DOHH2 (cell line): ENCODE measurements at regions not wholly inside any gene's neighbourhood (a gene's known extent, or its start where the extent isn't known, plus 50 kb on each side); places are given as distances from the start of the nearest gene placed in this dataset.

Experiments
- H3F3A ChIP-seq: fragments of 200-600 bp; sonication (generic), shearing (Covaris generic); 2 replicates; pipeline ENCODE4 v1.6.0; 2016; ENCODE audit warnings: antibody characterized with exemption, mild to moderate bottlenecking; ENCODE audit not compliant: control insufficient read depth, insufficient read depth
- H3K27ac ChIP-seq: fragments of 200-600 bp; sonication (generic); 2 replicates; pipeline ENCODE4 v1.5.1; 2014; ENCODE audit warnings: low read depth, mild to moderate bottlenecking, low read length, moderate library complexity
- H3K27me3 ChIP-seq: fragments of 200-600 bp; sonication (generic); 2 replicates; pipeline ENCODE4 v1.6.1; 2014; ENCODE audit warnings: mild to moderate bottlenecking, low read length, mixed read lengths; ENCODE audit not compliant: control insufficient read depth
- H3K36me3 ChIP-seq: fragments of 200-600 bp; sonication (generic); 2 replicates; pipeline ENCODE4 v1.6.1; 2014; ENCODE audit warnings: mild to moderate bottlenecking, low read length, moderate library complexity, mixed read lengths; ENCODE audit not compliant: control insufficient read depth
- H3K4me1 ChIP-seq: fragments of 200-600 bp; sonication (generic); 2 replicates; pipeline ENCODE4 v1.6.1; 2014; ENCODE audit warnings: mild to moderate bottlenecking, low read length, mixed read lengths; ENCODE audit not compliant: control insufficient read depth
- H3K4me2 ChIP-seq: fragments of 200-600 bp; sonication (generic); 2 replicates; pipeline ENCODE4 v1.6.0; 2014; ENCODE audit warnings: mild to moderate bottlenecking, low read length, moderate library complexity
- H3K4me3 ChIP-seq: fragments of 200-600 bp; sonication (generic); 2 replicates; pipeline ENCODE4 v1.5.1; 2014; ENCODE audit warnings: mild to moderate bottlenecking, low read length, mixed read lengths
- H3K79me2 ChIP-seq: fragments of 200-600 bp; sonication (generic); 2 replicates; pipeline ENCODE4 v1.6.1; 2014; ENCODE audit warnings: mild to moderate bottlenecking, low read length, mixed read lengths; ENCODE audit not compliant: control insufficient read depth
- H3K9me2 ChIP-seq: fragments of 200-600 bp; sonication (generic); replicated peaks from 2 replicates; pipeline ENCODE4 v1.6.1; 2014; ENCODE audit warnings: mild to moderate bottlenecking, low read length, mixed read lengths; ENCODE audit not compliant: control insufficient read depth
- H3K9me3 ChIP-seq: fragments of 200-600 bp; sonication (generic); 2 replicates; pipeline ENCODE4 v1.6.1; 2014; ENCODE audit warnings: antibody characterized with exemption, low read length, mixed read lengths; ENCODE audit not compliant: control insufficient read depth, insufficient read depth
- H4K20me1 ChIP-seq: fragments of 200-600 bp; sonication (generic); 2 replicates; pipeline ENCODE4 v1.6.0; 2014; ENCODE audit warnings: low read depth, mild to moderate bottlenecking, antibody characterized with exemption, low read length, moderate library complexity; ENCODE audit not compliant: control insufficient read depth, insufficient read depth
- EZH2phosphoT487 ChIP-seq: fragments of 200-600 bp; sonication (generic); IDR thresholded peaks from 2 replicates; pipeline ENCODE4 v1.6.1; 2017; ENCODE audit warnings: borderline replicate concordance, mild to moderate bottlenecking, antibody characterized with exemption, low read length, moderate library complexity, mixed read lengths
- TF ChIP-seq, protein P1 (sequence below): fragments of 200-600 bp; sonication (generic); IDR thresholded peaks from one replicate; pipeline ENCODE4 v1.5.1; 2014; ENCODE audit warnings: antibody characterized with exemption, mild to moderate bottlenecking, low read depth, low read length; ENCODE audit not compliant: poor library complexity, severe bottlenecking

GRCh38 chr13:97548138-97548537 lies 114.2 kb downstream of the RAP2A start:
- no peaks in the 10 kb centered on the region for H3F3A ChIP-seq
- no peaks in the 10 kb centered on the region for H3K36me3 ChIP-seq
- no peak overlapping the region for H3K27ac ChIP-seq
- H4K20me1 ChIP-seq = no peaks in the 10 kb centered on the region
- no peak overlapping the region for H3K4me2 ChIP-seq
- TF ChIP-seq EZH2phosphoT487 = no peak
- TF ChIP-seq, protein P1, sequence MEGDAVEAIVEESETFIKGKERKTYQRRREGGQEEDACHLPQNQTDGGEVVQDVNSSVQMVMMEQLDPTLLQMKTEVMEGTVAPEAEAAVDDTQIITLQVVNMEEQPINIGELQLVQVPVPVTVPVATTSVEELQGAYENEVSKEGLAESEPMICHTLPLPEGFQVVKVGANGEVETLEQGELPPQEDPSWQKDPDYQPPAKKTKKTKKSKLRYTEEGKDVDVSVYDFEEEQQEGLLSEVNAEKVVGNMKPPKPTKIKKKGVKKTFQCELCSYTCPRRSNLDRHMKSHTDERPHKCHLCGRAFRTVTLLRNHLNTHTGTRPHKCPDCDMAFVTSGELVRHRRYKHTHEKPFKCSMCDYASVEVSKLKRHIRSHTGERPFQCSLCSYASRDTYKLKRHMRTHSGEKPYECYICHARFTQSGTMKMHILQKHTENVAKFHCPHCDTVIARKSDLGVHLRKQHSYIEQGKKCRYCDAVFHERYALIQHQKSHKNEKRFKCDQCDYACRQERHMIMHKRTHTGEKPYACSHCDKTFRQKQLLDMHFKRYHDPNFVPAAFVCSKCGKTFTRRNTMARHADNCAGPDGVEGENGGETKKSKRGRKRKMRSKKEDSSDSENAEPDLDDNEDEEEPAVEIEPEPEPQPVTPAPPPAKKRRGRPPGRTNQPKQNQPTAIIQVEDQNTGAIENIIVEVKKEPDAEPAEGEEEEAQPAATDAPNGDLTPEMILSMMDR = no peak
- no peaks in the 10 kb centered on the region for H3K9me3 ChIP-seq
- H3K9me2 ChIP-seq = no peaks in the 10 kb centered on the region
- H3K79me2 ChIP-seq = no peaks in the 10 kb centered on the region
- no peaks in the 10 kb centered on the region for H3K27me3 ChIP-seq
- H3K4me3 ChIP-seq = no peak overlapping the region
- no peaks in the 10 kb centered on the region for H3K4me1 ChIP-seq

DNA sequence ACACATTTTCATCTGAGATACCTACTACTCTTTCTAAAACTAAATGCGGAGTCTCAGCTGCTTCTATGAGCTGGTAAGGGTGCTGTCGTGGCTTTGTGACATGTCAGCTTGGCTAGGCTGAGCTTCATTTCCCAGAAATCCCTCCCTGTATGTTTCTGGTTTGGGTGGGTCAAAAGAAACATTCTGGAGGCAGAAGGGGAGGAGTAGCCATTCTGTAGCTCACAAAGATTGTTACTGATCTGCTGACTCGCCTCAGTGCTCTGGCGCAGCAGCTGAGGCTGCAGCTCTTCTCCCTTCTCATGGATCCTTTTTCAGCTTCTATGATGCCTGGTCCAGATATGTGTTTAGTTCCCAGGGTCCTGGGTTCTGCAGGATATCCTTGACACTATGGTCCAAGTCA lies 114.7 kb downstream of the RAP2A start:
- H3F3A ChIP-seq = no peaks in the 10 kb centered on the region
- H3K36me3 ChIP-seq = no peaks in the 10 kb centered on the region
- TF ChIP-seq, protein P1 = no peak
- no peak for TF ChIP-seq EZH2phosphoT487
- no peaks in the 10 kb centered on the region for H3K9me2 ChIP-seq
- H3K9me3 ChIP-seq = no peaks in the 10 kb centered on the region
- H3K27me3 ChIP-seq = no peaks in the 10 kb centered on the region
- H3K4me3 ChIP-seq = no peak overlapping the region
- H3K79me2 ChIP-seq = no peaks in the 10 kb centered on the region
- H3K4me2 ChIP-seq = no peak overlapping the region
- H3K4me1 ChIP-seq = no peaks in the 10 kb centered on the region
- no peaks in the 10 kb centered on the region for H4K20me1 ChIP-seq
- H3K27ac ChIP-seq = no peak overlapping the region

GRCh38 chr13:97549201-97549600 lies 115.2 kb downstream of the RAP2A start:
- Histone ChIP-seq H3K27ac (no peak overlapping the region), H3K9me3 (no peaks in the 10 kb centered on the region), H3K36me3 (no peaks in the 10 kb centered on the region), H3K4me2 (no peak overlapping the region), H4K20me1 (no peaks in the 10 kb centered on the region), H3K27me3 (no peaks in the 10 kb centered on the region), H3K4me3 (no peak overlapping the region), H3K4me1 (no peaks in the 10 kb centered on the region), H3K79me2 (no peaks in the 10 kb centered on the region), H3F3A (no peaks in the 10 kb centered on the region), H3K9me2 (no peaks in the 10 kb centered on the region)
- no peak for TF ChIP-seq EZH2phosphoT487
- TF ChIP-seq, protein P1 = no peak

- TF ChIP-seq EZH2phosphoT487 = no peak
- TF ChIP-seq, protein P1 = no peak
- H3K79me2 ChIP-seq = no peaks in the 10 kb centered on the region
- H4K20me1 ChIP-seq = no peaks in the 10 kb centered on the region
Observed at GRCh38 chr13:97554496-97554895, 120.5 kb downstream of the RAP2A start.

More at GRCh38 chr13:97554496-97554895, 120.5 kb downstream of the RAP2A start:
- H3K27me3 ChIP-seq = no peaks in the 10 kb centered on the region
- no peak overlapping the region for H3K27ac ChIP-seq
- no peak overlapping the region for H3K4me3 ChIP-seq
- H3K9me3 ChIP-seq = no peaks in the 10 kb centered on the region
- H3K36me3 ChIP-seq = no peaks in the 10 kb centered on the region
- H3K4me2 ChIP-seq = no peak overlapping the region
- H3K4me1 ChIP-seq = no peaks in the 10 kb centered on the region
- H3K9me2 ChIP-seq = no peaks in the 10 kb centered on the region
- no peaks in the 10 kb centered on the region for H3F3A ChIP-seq
